GM18498 (cell line): ENCODE measurements at regions not wholly inside any gene's neighbourhood (a gene's known extent, or its start where the extent isn't known, plus 50 kb on each side); places are given as distances from the start of the nearest gene placed in this dataset.
"Not testable (repeated sequence)": the region's sequence is repeated elsewhere in the genome, so short reads cannot be mapped to it uniquely, and the experiment has no call there.

Experiments used
- ATAC-seq: cut with Tn5 transposase; IDR thresholded peaks from one replicate; pipeline ENCODE4 v1.9.1; 2021; ENCODE audit warnings: mild to moderate bottlenecking, moderate library complexity; ENCODE audit not compliant: unreplicated experiment

DNA sequence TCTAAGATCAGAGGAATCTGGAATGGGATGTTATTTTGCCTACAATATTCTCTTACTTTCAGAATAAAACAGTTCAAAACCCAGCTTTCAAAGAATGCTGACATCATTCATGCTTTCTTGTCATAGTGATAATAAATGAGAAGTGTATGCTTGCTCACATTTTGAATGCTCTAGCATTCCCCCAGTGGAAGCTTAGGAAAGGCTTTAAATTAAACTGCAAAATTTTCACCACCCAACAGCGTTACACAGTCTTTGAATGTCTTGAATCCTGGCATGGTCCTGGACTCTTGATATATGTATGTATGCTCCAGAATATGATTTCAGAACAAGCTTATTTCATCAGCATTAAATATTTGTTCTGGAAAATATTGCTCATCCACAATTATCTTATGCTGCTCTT lies 964.3 kb upstream of the NUDT12 start:
- ATAC-seq = no peak

DNA sequence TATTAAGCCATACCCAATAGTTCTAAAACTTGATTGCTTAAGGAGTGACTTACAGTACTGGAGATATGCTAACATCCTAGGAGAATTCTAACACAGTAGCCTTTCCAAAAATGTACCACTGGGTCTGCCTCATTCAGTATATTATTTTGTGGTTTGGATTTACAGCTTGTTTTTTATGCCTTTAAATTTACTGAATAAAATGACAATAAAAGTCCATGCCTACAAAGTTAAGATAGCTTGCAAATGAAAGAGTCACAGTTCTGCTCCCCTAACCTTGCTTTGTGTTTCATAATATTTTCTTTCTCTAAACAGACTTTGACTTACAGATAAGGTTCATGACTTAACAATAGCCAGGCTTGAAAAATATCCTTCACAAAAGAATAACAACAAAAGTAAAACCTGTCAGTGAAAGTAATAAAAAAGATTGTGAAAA lies 951.1 kb upstream of the NUDT12 start:
- no peak for ATAC-seq

- no peak for ATAC-seq
These were observed 950.6 kb upstream of the NUDT12 start for GRCh38 chr5:104513121-104513602.

DNA sequence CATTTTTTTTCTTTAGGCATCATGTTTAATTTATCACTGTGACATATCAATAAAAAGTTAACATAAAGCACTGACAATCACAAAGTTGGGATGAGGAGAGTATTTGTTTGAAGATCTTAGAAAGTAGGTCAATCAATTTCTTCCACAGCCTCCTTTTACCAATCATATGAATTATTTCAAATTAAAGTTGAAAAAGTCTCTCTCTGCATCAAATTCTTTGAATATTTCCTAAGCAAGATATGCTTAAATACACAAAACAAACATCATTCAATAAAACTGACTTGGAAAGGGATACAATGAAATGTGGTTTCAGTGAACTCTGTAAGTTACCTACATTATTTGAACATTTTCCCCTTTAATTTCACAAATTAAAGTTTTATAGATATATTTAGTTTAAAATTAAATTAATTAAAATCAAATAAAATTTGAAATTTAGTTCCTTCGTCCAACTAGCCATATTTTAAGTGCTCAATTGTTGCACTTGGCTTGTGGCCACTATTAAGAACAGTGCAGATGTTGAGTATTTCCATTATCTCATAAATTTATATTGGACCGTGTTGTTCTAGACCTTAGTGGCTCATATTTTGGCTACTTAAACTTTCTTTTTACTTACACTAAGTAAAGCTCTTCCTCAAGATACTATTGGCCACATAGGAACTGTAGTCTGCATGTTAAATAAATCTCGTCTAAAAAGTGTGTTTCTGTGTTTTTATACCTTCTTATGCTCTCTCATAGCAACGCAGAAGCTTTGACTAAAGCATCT lies 949.7 kb upstream of the NUDT12 start:
- no peak for ATAC-seq

GRCh38 chr5:104498281-104498680 lies 935.7 kb upstream of the NUDT12 start:
- no peak for ATAC-seq

GRCh38 chr5:104494083-104494482 lies 931.5 kb upstream of the NUDT12 start:
- no peak for ATAC-seq

GRCh38 chr5:104472811-104473210 lies 910.2 kb upstream of the NUDT12 start:
- no peak for ATAC-seq

DNA sequence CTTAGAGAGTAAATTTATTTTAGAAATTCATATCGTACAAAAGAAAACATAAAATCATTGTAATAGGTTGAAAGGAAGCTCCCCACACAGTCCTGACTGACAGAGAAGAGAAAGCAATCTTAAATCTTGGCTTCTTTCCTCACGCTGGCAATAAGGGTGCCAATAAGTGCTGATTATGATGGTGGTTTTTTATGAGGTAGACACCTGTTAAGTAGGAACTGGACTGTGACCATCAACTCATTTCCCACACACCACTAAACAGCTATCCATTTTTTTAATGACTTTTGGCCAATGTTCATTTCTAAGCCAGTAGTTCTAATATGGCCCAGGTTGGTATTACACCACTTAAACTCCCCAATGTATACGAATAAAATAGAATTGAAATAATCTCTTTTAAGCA lies 893.5 kb upstream of the NUDT12 start:
- no peak for ATAC-seq

DNA sequence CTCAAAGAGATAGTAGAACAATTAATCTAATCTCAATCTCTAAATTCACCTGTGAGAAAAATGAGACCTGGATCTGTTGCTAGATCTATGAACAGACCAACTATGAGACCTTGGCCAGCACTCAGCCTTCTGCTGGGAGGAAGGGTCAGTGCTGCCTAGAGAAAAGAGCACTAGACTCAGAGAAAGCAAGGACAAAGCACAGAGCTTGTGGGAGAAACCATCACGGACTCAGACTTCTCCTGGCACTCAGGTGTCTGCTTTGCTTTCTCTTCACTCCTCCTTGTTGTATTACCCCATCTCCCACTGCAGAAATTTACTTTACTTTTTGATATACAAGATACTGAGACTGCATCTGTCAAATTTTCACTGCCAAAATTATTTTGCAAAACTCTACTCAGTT lies 890.0 kb upstream of the NUDT12 start:
- ATAC-seq = no peak

DNA sequence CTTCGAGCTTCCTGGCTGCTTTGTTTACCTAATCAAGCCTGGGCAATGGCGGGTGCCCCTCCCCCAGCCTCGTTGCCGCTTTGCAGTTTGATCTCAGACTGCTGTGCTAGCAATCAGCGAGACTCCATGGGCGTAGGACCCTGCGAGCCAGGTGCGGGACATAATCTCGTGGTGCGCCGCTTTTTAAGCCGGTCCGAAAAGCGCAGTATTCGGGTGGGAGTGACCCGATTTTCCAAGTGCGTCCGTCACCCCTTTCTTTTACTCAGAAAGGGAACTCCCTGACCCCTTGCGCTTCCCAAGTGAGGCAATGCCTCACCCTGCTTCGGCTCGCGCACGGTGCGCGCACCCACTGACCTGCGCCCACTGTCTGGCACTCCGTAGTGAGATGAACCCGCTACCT lies 889.3 kb upstream of the NUDT12 start:
- not testable (repeated sequence) for ATAC-seq

GRCh38 chr5:104444656-104445055 lies 882.1 kb upstream of the NUDT12 start:
- ATAC-seq = no peak

GRCh38 chr5:104443706-104444105 lies 881.1 kb upstream of the NUDT12 start:
- ATAC-seq = no peak

DNA sequence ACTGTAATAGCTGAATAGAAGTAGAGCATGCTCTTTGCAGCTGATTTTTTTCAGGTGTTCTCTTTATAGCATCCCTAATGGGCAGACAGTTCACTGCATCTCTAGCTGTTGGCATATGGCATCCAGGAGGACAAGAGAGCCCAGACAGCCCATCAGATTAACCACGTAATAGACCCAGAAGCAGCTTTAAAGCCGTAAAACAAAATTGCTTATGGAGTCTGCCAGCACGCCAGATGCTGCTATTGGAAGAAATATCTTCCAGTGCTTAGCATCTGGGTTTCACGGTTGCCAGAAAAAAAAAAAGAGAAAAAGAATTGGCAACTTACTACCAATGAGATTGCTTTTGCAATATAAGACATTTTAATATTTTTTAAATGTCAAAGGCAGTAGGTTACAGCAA lies 869.4 kb upstream of the NUDT12 start:
- ATAC-seq = no peak

GRCh38 chr5:104431002-104431620 lies 868.5 kb upstream of the NUDT12 start:
- ATAC-seq = no peak

DNA sequence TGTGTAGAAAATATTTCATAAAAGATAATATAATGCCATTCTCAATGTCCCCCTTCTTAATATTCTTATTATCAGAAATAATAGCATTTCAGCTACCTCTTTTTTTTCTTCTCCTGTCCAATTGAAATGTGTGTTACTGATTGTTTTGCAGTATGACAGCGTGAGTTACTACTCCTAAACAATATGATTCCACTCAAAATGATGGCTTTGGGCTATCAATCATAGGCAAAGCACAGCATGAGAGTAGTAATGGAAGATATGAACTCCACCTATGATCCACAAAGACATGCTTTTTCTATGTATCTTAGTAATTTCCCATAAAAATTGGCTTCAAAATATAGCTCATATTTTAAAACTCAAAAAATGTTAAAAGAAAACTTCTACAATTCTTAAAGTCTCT lies 867.3 kb upstream of the NUDT12 start:
- no peak for ATAC-seq

- ATAC-seq = no peak
These were observed 858.8 kb upstream of the NUDT12 start for GRCh38 chr5:104421431-104421830.

GRCh38 chr5:104418056-104418455 lies 855.5 kb upstream of the NUDT12 start:
- ATAC-seq = no peak

- ATAC-seq = peak; percentile 79
These were observed 850.2 kb upstream of the NUDT12 start for GRCh38 chr5:104412649-104413240.

DNA sequence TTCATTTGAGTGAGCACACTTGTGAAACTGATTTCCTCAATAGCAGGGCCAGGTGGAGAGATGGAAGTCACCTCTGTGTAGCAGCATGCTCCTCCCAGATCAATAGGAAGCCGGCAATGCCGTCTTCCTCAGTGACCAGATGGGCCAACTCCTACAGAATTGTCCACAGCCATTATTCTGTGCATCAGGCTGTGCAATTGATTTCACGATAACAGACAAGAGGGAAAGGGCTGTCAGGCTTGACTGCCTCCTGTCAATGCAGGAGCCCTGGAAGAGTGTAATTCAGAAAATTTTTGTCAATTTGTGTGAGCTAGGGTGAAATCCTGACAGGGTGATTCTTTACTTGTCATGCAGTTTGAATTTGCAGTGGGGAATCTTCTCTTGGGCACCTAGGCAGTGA lies 838.4 kb upstream of the NUDT12 start:
- no peak for ATAC-seq

- no peak for ATAC-seq
These were observed 823.3 kb upstream of the NUDT12 start for GRCh38 chr5:104385906-104386305.

GRCh38 chr5:104375345-104375744 lies 812.8 kb upstream of the NUDT12 start:
- ATAC-seq = no peak

GRCh38 chr5:104372796-104373195 lies 810.2 kb upstream of the NUDT12 start:
- ATAC-seq = no peak
